Body of pancreas (tissue), 4 donors: ENCODE measurements at regions not wholly inside any gene's neighbourhood (a gene's known extent, or its start where the extent isn't known, plus 50 kb on each side); places are given as distances from the start of the nearest gene placed in this dataset.

Experiments used
- CTCF ChIP-seq, 7 experiments: fragments of 450-650 bp in 4 of 7; fragments of 200-600 bp in 3 of 7; sonication (generic) in 3 of 7; IDR thresholded peaks; one replicate each; pipeline ENCODE4 v1.5.1; 2016 to 2019; ENCODE audit warnings: antibody characterized with exemption in 7 of 7
- POLR2A ChIP-seq, 3 donors: fragments of 450-650 bp; IDR thresholded peaks; one replicate each; pipeline ENCODE4 v1.6.1; 2016; ENCODE audit warnings: antibody characterized with exemption in 3 of 3, mild to moderate bottlenecking in 2 of 3

DNA sequence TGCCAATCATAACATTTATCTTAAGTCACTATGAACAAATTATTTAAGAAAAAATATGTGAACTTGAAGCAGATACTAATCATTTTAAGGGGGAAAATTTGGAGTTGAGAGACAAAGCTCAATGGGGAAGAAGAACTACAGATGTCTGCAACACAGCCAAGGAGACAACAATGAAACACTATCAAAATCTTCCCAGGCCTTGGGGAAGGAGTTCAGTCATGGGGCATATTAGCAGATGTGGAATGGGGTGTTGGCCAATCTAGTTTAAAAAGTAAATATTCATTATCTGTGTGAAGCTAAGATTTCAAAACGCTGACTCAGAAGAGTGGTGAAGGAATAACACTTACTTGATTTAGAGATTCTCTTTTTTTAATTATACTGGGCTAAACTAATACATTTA lies 671.6 kb upstream of the ZP4 start:
- no peak for TF ChIP-seq CTCF (IDR thresholded peaks at IDR 0.05)
- no peak for TF ChIP-seq POLR2A (IDR thresholded peaks at IDR 0.05)
